ENCODE measurements at regions not wholly inside any gene's neighbourhood (a gene's known extent, or its start where the extent isn't known, plus 50 kb on each side); places are given as distances from the start of the nearest gene placed in this dataset.

GRCh38 chr12:5379749-5380496 lies 52.0 kb upstream of the NTF3 start:
- DNase-seq, result no peak
- H3K4me1 ChIP-seq (replicated peaks in 1 of 2), result no peaks in the 10 kb centered on the region
- no peaks in the 10 kb centered on the region for H3K27me3 ChIP-seq
- H3K4me3 ChIP-seq, result no peak overlapping the region
- 71 to 77% (median 76%) methylated on average over 9 to 10 of the region's 10 CpGs for WGBS, 4 donors
- intact Hi-C loops (cut with DNase I), result no loop called here
- no peaks in the 10 kb centered on the region for H3K9me3 ChIP-seq (replicated peaks in 1 of 3)
- no peaks in the 10 kb centered on the region for H3K36me3 ChIP-seq (replicated peaks in 1 of 2)
- TF ChIP-seq CTCF (IDR thresholded peaks at IDR 0.05) (no peak), POLR2A (IDR thresholded peaks at IDR 0.05) (no peak)
- H3K27ac ChIP-seq, result no peak overlapping the region

Data from adrenal gland (tissue), 9 donors.